Transverse colon (tissue), 4 donors: ENCODE measurements at regions not wholly inside any gene's neighbourhood (a gene's known extent, or its start where the extent isn't known, plus 50 kb on each side); places are given as distances from the start of the nearest gene placed in this dataset.

Experiments
- CTCF ChIP-seq, 5 experiments: fragments of 200-600 bp in 3 of 5; fragments of 450-650 bp in 2 of 5; sonication (generic) in 3 of 5; IDR thresholded peaks; 1 replicate in 2 of 5; 2 replicates in 3 of 5; pipeline ENCODE4 v1.5.1; 2016 to 2017; ENCODE audit warnings: antibody characterized with exemption in 5 of 5, inconsistent platforms in 3 of 5, mild to moderate bottlenecking in 2 of 5, moderate library complexity in 1 of 5
- POLR2AphosphoS5 ChIP-seq, 3 donors: sonication (generic); formaldehyde crosslinking; IDR thresholded peaks; one replicate each; pipeline ENCODE4 v1.6.1; 2016; ENCODE audit warnings: antibody characterized with exemption in 3 of 3

DNA sequence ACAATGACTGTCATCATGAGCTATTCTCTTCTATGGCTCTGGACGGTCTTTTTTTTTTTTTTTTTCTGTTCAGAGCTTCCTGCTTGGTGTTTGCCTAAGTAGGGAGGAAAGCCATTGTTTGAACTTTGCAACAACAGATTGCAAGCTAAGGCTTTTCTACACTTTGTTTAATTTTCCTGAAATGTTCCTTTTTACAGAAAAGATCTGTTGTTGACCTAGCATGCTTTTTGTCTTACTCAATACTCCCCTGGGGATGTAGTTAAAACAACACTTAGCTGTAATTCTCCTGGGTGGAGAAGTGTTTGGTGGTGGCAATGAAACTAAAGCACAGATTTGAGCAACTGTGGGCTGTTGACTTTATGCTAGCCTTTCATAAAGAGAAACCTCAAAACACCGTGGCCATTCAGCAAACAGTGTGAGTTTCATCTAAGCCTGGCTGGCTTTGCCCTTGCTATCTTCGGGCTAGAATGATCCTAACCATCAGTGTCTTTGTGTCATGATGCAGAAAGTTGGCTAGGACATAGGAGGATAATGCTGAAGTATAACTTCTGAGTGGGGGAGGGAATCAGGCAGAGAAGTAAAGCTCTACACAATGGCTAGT lies 110.5 kb downstream of the ANXA3 start:
- TF ChIP-seq CTCF (IDR thresholded peaks at IDR 0.05) (no peak), POLR2AphosphoS5 (IDR thresholded peaks at IDR 0.05) (no peak)
